ENCODE measurements at regions not wholly inside any gene's neighbourhood (a gene's known extent, or its start where the extent isn't known, plus 50 kb on each side); places are given as distances from the start of the nearest gene placed in this dataset.
A peak's percentile ranks its signal among the peaks of the same experiment; 100 is the strongest.

GRCh38 chr13:44293908-44294735 lies 79.5 kb upstream of the SERP2 start:
- H3K36me3 ChIP-seq = no peaks in the 10 kb centered on the region
- no peaks in the 10 kb centered on the region for H3K9me3 ChIP-seq (ENCODE audit: low read depth)
- H3K27ac ChIP-seq = no peak overlapping the region
- H3K27me3 ChIP-seq = no peaks in the 10 kb centered on the region
- no peak overlapping the region for H3K4me3 ChIP-seq
- DNase-seq (ENCODE audit: low read depth in 1 of 2, low spot score in 1 of 2) = peak in 1 of 2 donors; percentile 63
- no peak for TF ChIP-seq CTCF (IDR thresholded peaks at IDR 0.05; ENCODE audit: low read depth, low read length)
- H3K4me1 ChIP-seq (ENCODE audit: low read depth) = peaks cover 10% of the 10 kb centered on the region

GRCh38 chr13:44294876-44295275 lies 78.7 kb upstream of the SERP2 start:
- no peak overlapping the region for H3K27ac ChIP-seq
- no peaks in the 10 kb centered on the region for H3K36me3 ChIP-seq
- no peak for DNase-seq (ENCODE audit: low read depth in 1 of 2, low spot score in 1 of 2)
- H3K4me1 ChIP-seq (ENCODE audit: low read depth) = peaks cover 10% of the 10 kb centered on the region
- H3K9me3 ChIP-seq (ENCODE audit: low read depth) = no peaks in the 10 kb centered on the region
- H3K27me3 ChIP-seq = no peaks in the 10 kb centered on the region
- no peak for TF ChIP-seq CTCF (IDR thresholded peaks at IDR 0.05; ENCODE audit: low read depth, low read length)
- H3K4me3 ChIP-seq = no peak overlapping the region

GRCh38 chr13:44296856-44297255 lies 76.8 kb upstream of the SERP2 start:
- H3K9me3 ChIP-seq (ENCODE audit: low read depth) = no peaks in the 10 kb centered on the region
- peaks cover 16% of the 10 kb centered on the region for H3K4me1 ChIP-seq (ENCODE audit: low read depth)
- no peaks in the 10 kb centered on the region for H3K27me3 ChIP-seq
- H3K36me3 ChIP-seq = no peaks in the 10 kb centered on the region
- H3K27ac ChIP-seq = no peak overlapping the region
- no peak for TF ChIP-seq CTCF (IDR thresholded peaks at IDR 0.05; ENCODE audit: low read depth, low read length)
- no peak overlapping the region for H3K4me3 ChIP-seq
- no peak for DNase-seq (ENCODE audit: low read depth in 1 of 2, low spot score in 1 of 2)

- TF ChIP-seq CTCF (IDR thresholded peaks at IDR 0.05; ENCODE audit: low read depth, low read length) = no peak
- DNase-seq (ENCODE audit: low read depth in 1 of 2, low spot score in 1 of 2) = no peak
- H3K27ac ChIP-seq = no peak overlapping the region
Measured at GRCh38 chr13:44298314-44298713, 75.3 kb upstream of the SERP2 start.

GRCh38 chr13:44299152-44299943 lies 74.3 kb upstream of the SERP2 start:
- peaks cover 18% of the 10 kb centered on the region for H3K4me1 ChIP-seq (ENCODE audit: low read depth)
- DNase-seq (ENCODE audit: low read depth in 1 of 2, low spot score in 1 of 2) = no peak
- no peaks in the 10 kb centered on the region for H3K9me3 ChIP-seq (ENCODE audit: low read depth)
- no peaks in the 10 kb centered on the region for H3K27me3 ChIP-seq
- H3K36me3 ChIP-seq = no peaks in the 10 kb centered on the region
- TF ChIP-seq CTCF (IDR thresholded peaks at IDR 0.05; ENCODE audit: low read depth, low read length) = no peak
- no peak overlapping the region for H3K27ac ChIP-seq
- no peak overlapping the region for H3K4me3 ChIP-seq

More at GRCh38 chr13:44298314-44298713, 75.3 kb upstream of the SERP2 start:
- H3K4me3 ChIP-seq = no peak overlapping the region
- no peaks in the 10 kb centered on the region for H3K36me3 ChIP-seq
- H3K9me3 ChIP-seq (ENCODE audit: low read depth) = no peaks in the 10 kb centered on the region
- H3K27me3 ChIP-seq = no peaks in the 10 kb centered on the region
- H3K4me1 ChIP-seq (ENCODE audit: low read depth) = peaks cover 21% of the 10 kb centered on the region
